Karpas-422 (cell line): ENCODE measurements at regions not wholly inside any gene's neighbourhood (a gene's known extent, or its start where the extent isn't known, plus 50 kb on each side); places are given as distances from the start of the nearest gene placed in this dataset.
"Not testable (repeated sequence)": the region's sequence is repeated elsewhere in the genome, so short reads cannot be mapped to it uniquely, and the experiment has no call there.

Experiments used
- DNase-seq: peaks from one replicate; pipeline ENCODE4 v3.0.0-alpha.2; 2015
- H2AFZ ChIP-seq: fragments of 200-600 bp; sonication (generic); 2 replicates; pipeline ENCODE4 v1.6.1; 2014; ENCODE audit warnings: antibody characterized with exemption, low read length, mixed read lengths
- H3K27ac ChIP-seq: fragments of 200-600 bp; sonication (generic); 2 replicates; pipeline ENCODE4 v1.5.1; 2014; ENCODE audit warnings: mild to moderate bottlenecking, low read length, moderate library complexity
- H3K27me3 ChIP-seq: fragments of 200-600 bp; sonication (generic); 2 replicates; pipeline ENCODE4 v1.6.1; 2014; ENCODE audit warnings: low read length, mixed read lengths
- H3K36me3 ChIP-seq: fragments of 200-600 bp; sonication (generic); 2 replicates; pipeline ENCODE4 v1.6.1; 2014; ENCODE audit warnings: low read length, mixed read lengths; ENCODE audit not compliant: insufficient read depth
- H3K4me1 ChIP-seq: fragments of 200-600 bp; sonication (generic); 2 replicates; pipeline ENCODE4 v1.6.1; 2014; ENCODE audit warnings: mild to moderate bottlenecking, low read length, mixed read lengths
- H3K4me2 ChIP-seq: fragments of 200-600 bp; sonication (generic); 2 replicates; pipeline ENCODE4 v1.6.1; 2014; ENCODE audit warnings: low read length, low read depth, mild to moderate bottlenecking; ENCODE audit not compliant: poor library complexity, severe bottlenecking
- H3K4me3 ChIP-seq: fragments of 200-600 bp; sonication (generic); 2 replicates; pipeline ENCODE4 v1.5.1; 2014; ENCODE audit warnings: mild to moderate bottlenecking, antibody characterized with exemption, low read length, mixed read lengths
- H3K79me2 ChIP-seq: fragments of 200-600 bp; sonication (generic); 2 replicates; pipeline ENCODE4 v1.6.1; 2014; ENCODE audit warnings: mild to moderate bottlenecking, low read length, mixed read lengths
- H3K9ac ChIP-seq: fragments of 200-600 bp; sonication (generic); 2 replicates; pipeline ENCODE4 v1.6.0; 2014; ENCODE audit warnings: low read length
- H3K9me2 ChIP-seq: fragments of 200-600 bp; sonication (generic), shearing (Covaris generic); replicated peaks from 2 replicates; pipeline ENCODE4 v1.6.0; 2014; ENCODE audit warnings: mild to moderate bottlenecking, low read length, moderate library complexity; ENCODE audit not compliant: insufficient read depth
- H3K9me3 ChIP-seq: fragments of 300-700, 200-600 bp; sonication (generic); 2 replicates; pipeline ENCODE4 v1.6.1; 2014; ENCODE audit warnings: low read length, mixed read lengths
- H4K20me1 ChIP-seq: fragments of 200-600 bp; sonication (generic); 2 replicates; pipeline ENCODE4 v1.6.1; 2014; ENCODE audit warnings: mild to moderate bottlenecking, antibody characterized with exemption, low read length, low read depth; ENCODE audit not compliant: insufficient read depth

- DNase-seq: no peak
- Histone ChIP-seq H3K27ac (no peak overlapping the region), H2AFZ (no peak overlapping the region), H3K4me3 (no peak overlapping the region), H3K36me3 (no peaks in the 10 kb centered on the region), H3K9me3 (peaks cover 26% of the 10 kb centered on the region), H3K4me2 (no peak overlapping the region), H4K20me1 (no peaks in the 10 kb centered on the region), H3K9ac (no peak overlapping the region), H3K79me2 (no peaks in the 10 kb centered on the region), H3K4me1 (no peaks in the 10 kb centered on the region), H3K9me2 (no peaks in the 10 kb centered on the region), H3K27me3 (no peaks in the 10 kb centered on the region)
Observed at GRCh38 chr3:153484842-153485241, 322.8 kb downstream of the RAP2B start.

DNA sequence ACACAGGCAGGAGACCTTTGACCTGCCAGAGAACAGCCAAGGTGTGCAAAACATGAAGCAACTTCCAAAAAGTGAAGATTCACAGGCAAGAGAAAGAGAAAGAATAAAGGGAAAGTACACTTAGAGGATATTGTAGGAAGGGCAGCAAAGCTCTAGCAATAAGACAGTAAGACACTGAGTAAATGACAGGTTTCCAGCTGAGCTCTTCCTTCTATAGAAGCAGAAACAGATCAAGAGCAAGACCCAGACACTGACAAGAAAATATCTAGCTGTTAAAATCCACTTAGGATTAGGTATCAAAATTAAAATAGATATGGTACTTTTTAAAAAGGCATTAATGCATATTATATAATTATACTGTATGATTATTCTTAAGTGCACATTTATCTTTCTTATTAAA, 333.4 kb downstream of the RAP2B start:
- H3K4me1 ChIP-seq: no peaks in the 10 kb centered on the region

DNA sequence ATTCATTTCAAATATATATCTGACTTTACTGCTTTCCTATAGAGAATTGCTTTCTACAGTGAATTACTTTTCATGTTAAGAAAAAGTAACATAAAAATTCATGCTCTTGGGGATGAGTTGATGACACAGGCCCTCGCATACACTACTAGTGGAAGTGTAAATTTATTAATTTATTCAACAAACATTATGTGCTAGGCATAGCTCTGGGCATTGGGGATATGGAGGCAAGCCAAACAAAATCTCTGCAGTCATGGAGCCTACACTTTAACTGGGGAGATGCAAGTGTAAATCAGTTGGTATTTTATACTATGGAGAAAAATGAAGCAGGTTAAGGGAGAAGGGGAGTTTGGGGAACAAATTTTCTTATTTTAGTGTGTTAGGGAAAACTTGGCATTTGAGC, 340.7 kb downstream of the RAP2B start:
- Histone ChIP-seq H3K36me3 (no peaks in the 10 kb centered on the region), H3K27ac (no peak overlapping the region), H3K4me2 (no peak overlapping the region), H3K9me3 (peaks cover 2% of the 10 kb centered on the region; the same call in 1 of the 2 replicates), H3K4me1 (no peaks in the 10 kb centered on the region), H3K9me2 (no peaks in the 10 kb centered on the region), H3K79me2 (no peaks in the 10 kb centered on the region), H3K9ac (no peak overlapping the region), H2AFZ (no peak overlapping the region), H4K20me1 (no peaks in the 10 kb centered on the region), H3K4me3 (no peak overlapping the region), H3K27me3 (no peaks in the 10 kb centered on the region)
- no peak for DNase-seq

More for the DNA sequence above, 333.4 kb downstream of the RAP2B start:
- Histone ChIP-seq H2AFZ (no peak overlapping the region), H3K9ac (no peak overlapping the region), H3K79me2 (no peaks in the 10 kb centered on the region), H3K9me3 (peaks cover 5% of the 10 kb centered on the region; the same call in 1 of the 2 replicates), H3K4me2 (no peak overlapping the region), H3K27ac (no peak overlapping the region), H3K4me3 (no peak overlapping the region), H3K9me2 (no peaks in the 10 kb centered on the region), H3K27me3 (no peaks in the 10 kb centered on the region), H3K36me3 (no peaks in the 10 kb centered on the region), H4K20me1 (no peaks in the 10 kb centered on the region)
- no peak for DNase-seq

GRCh38 chr3:153503873-153504272, 341.8 kb downstream of the RAP2B start:
- Histone ChIP-seq H3K36me3 (no peaks in the 10 kb centered on the region), H3K4me1 (no peaks in the 10 kb centered on the region), H3K27ac (no peak overlapping the region), H3K9me2 (no peaks in the 10 kb centered on the region), H3K27me3 (no peaks in the 10 kb centered on the region), H3K4me2 (no peak overlapping the region), H3K9ac (no peak overlapping the region), H3K79me2 (no peaks in the 10 kb centered on the region), H2AFZ (no peak overlapping the region), H3K4me3 (no peak overlapping the region), H3K9me3 (peaks cover 2% of the 10 kb centered on the region; the same call in 1 of the 2 replicates), H4K20me1 (no peaks in the 10 kb centered on the region)
- DNase-seq: no peak

DNA sequence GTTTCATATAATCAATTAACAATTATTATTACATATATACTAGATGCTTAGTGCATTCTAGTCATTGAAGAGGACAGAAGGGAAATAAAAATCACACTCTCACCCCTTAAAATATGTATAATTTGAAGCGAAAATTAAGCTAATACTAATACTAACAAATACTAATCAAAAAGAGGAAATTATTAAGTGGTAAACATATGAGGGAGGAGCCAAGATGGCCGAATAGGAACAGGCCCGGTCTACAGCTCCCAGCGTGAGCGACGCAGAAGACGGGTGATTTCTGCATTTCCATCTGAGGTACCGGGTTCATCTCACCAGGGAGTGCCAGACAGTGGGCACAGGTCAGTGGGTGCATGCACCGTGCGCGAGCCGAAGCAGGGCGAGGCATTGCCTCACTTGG, 344.2 kb downstream of the RAP2B start:
- not testable (repeated sequence) for H3K36me3 ChIP-seq, H3K4me2 ChIP-seq, H2AFZ ChIP-seq, H3K9ac ChIP-seq, H3K27ac ChIP-seq, H3K4me3 ChIP-seq, H3K9me3 ChIP-seq, H3K27me3 ChIP-seq, H4K20me1 ChIP-seq, H3K4me1 ChIP-seq, DNase-seq, H3K9me2 ChIP-seq, H3K79me2 ChIP-seq

GRCh38 chr3:153506686-153507085, 344.7 kb downstream of the RAP2B start:
- not testable (repeated sequence) for H3K36me3 ChIP-seq, H2AFZ ChIP-seq, H3K9ac ChIP-seq, DNase-seq, H3K9me2 ChIP-seq, H4K20me1 ChIP-seq, H3K79me2 ChIP-seq, H3K9me3 ChIP-seq, H3K27me3 ChIP-seq, H3K4me1 ChIP-seq, H3K4me2 ChIP-seq, H3K27ac ChIP-seq, H3K4me3 ChIP-seq

DNA sequence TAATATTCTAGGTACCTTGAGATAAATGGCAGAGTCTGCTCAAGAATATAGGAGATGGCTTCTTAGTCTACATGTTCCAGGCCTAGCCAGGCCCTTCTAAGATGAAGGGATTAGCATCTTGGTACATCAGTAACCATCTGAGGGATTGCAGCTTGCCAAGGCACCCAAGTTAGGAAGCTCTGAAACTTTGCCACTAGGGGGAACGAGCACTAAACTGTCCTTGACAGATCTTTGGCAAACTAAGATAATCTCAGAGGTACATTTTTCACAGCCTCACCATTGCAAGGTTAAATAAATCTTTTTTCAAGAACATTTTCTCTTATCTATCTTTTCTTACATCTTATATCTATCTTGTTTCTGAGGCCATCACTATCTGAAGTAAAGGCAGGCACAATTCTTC, 351.2 kb downstream of the RAP2B start:
- DNase-seq: peak; percentile 44
- no peaks in the 10 kb centered on the region for H3K79me2 ChIP-seq
- no peaks in the 10 kb centered on the region for H3K36me3 ChIP-seq
- peaks cover 11% of the 10 kb centered on the region for H3K9me3 ChIP-seq
- H3K9me2 ChIP-seq: no peaks in the 10 kb centered on the region
- H3K4me1 ChIP-seq: no peaks in the 10 kb centered on the region
- H3K27me3 ChIP-seq: no peaks in the 10 kb centered on the region
- no peak overlapping the region for H2AFZ ChIP-seq
- no peak overlapping the region for H3K4me2 ChIP-seq
- no peak overlapping the region for H3K4me3 ChIP-seq
- H4K20me1 ChIP-seq: no peaks in the 10 kb centered on the region
- no peak overlapping the region for H3K27ac ChIP-seq
- H3K9ac ChIP-seq: no peak overlapping the region

DNA sequence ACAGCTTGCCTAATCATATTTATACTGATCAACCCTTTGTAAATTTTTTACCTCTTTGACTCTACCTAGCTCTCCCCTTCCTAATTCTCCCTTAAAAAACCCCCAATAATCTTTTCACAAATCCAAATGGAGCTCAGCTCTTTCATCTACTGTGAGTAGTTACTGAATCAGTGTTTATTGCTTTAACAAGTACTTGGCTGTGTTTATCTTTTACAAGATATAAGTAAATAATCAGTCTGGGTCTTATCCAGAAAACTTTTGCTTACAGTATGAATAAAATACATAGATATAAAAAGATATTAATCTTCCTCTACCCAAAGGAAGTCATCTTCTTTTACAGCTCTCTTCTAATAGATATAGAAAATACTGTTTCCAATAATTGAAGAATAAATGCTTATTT, 366.4 kb downstream of the RAP2B start:
- no peak overlapping the region for H3K9ac ChIP-seq
- no peaks in the 10 kb centered on the region for H3K27me3 ChIP-seq
- no peak overlapping the region for H3K4me2 ChIP-seq
- no peak overlapping the region for H3K4me3 ChIP-seq
- peaks cover 19% of the 10 kb centered on the region for H3K9me3 ChIP-seq
- H3K9me2 ChIP-seq: no peaks in the 10 kb centered on the region
- H3K36me3 ChIP-seq: no peaks in the 10 kb centered on the region
- no peak for DNase-seq
- no peaks in the 10 kb centered on the region for H3K4me1 ChIP-seq
- no peaks in the 10 kb centered on the region for H4K20me1 ChIP-seq
- H3K79me2 ChIP-seq: no peaks in the 10 kb centered on the region
- no peak overlapping the region for H3K27ac ChIP-seq
- H2AFZ ChIP-seq: no peak overlapping the region

DNA sequence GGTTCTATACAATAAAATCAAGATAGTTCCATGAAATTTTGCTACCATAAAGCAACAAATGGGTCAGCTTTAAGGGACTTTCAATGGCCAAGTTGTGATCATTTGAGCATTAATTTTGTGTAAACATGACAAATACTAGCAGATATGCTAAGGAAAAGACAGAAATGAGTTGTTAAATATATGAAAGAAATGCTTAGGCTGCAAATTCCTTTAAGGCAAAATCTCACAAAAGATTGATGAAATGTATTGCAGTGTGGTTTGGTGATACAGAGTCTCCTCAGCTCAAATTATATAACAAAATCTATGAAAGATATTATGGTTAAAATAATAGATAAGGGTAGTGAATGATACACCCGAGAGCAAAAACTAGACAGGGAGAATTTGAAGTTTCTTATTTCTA, 377.2 kb downstream of the RAP2B start:
- Histone ChIP-seq H4K20me1 (no peaks in the 10 kb centered on the region), H3K4me1 (no peaks in the 10 kb centered on the region), H3K36me3 (no peaks in the 10 kb centered on the region), H3K9me2 (no peaks in the 10 kb centered on the region), H3K4me3 (no peak overlapping the region), H3K4me2 (no peak overlapping the region), H3K79me2 (no peaks in the 10 kb centered on the region), H3K27ac (no peak overlapping the region), H2AFZ (no peak overlapping the region), H3K9ac (no peak overlapping the region), H3K27me3 (no peaks in the 10 kb centered on the region), H3K9me3 (peaks cover 16% of the 10 kb centered on the region)
- no peak for DNase-seq
